Neural cell (in vitro differentiated cells): ENCODE measurements at regions not wholly inside any gene's neighbourhood (a gene's known extent, or its start where the extent isn't known, plus 50 kb on each side); places are given as distances from the start of the nearest gene placed in this dataset.

Source experiments
- H2AFZ ChIP-seq: fragments of 200-600, 300-800 bp; sonication (generic), shearing (Covaris generic); 2 replicates; pipeline ENCODE4 v1.6.0; 2014; ENCODE audit warnings: low read depth, mild to moderate bottlenecking, antibody characterized with exemption, low read length, moderate library complexity
- H3F3A ChIP-seq: fragments of 200-600 bp; shearing (Covaris generic); 2 replicates; pipeline ENCODE4 v1.6.1; 2016; ENCODE audit warnings: mild to moderate bottlenecking, moderate library complexity, mixed read lengths, antibody characterized with exemption, low read length; ENCODE audit not compliant: insufficient read depth, poor library complexity, severe bottlenecking
- H3K27ac ChIP-seq: fragments of 200-600, 300-800 bp; sonication (generic), shearing (Covaris generic); 2 replicates; pipeline ENCODE4 v1.5.1; 2014; ENCODE audit warnings: mild to moderate bottlenecking, low read length, moderate library complexity
- H3K27me3 ChIP-seq: fragments of 300-800, 200-600 bp; sonication (generic), shearing (Covaris generic); 2 replicates; pipeline ENCODE4 v1.6.0; 2014; ENCODE audit warnings: mild to moderate bottlenecking, low read depth, low read length, moderate library complexity; ENCODE audit not compliant: insufficient read depth
- H3K36me3 ChIP-seq: fragments of 300-800, 200-600 bp; sonication (generic), shearing (Covaris generic); 2 replicates; pipeline ENCODE4 v1.5.1; 2014; ENCODE audit warnings: mild to moderate bottlenecking, antibody characterized with exemption, low read length, moderate library complexity; ENCODE audit not compliant: insufficient read depth
- H3K4me2 ChIP-seq: fragments of 300-800, 200-600 bp; sonication (generic), shearing (Covaris generic); 2 replicates; pipeline ENCODE4 v1.6.0; 2014; ENCODE audit warnings: mild to moderate bottlenecking, low read length
- H3K4me3 ChIP-seq: fragments of 300-800, 200-600 bp; sonication (generic), shearing (Covaris generic); 2 replicates; pipeline ENCODE4 v1.5.1; 2014; ENCODE audit warnings: mild to moderate bottlenecking, low read length, moderate library complexity
- H3K79me2 ChIP-seq: fragments of 200-600 bp; shearing (Covaris generic); replicated peaks from 2 replicates; pipeline ENCODE4 v1.6.0; 2014; ENCODE audit warnings: mild to moderate bottlenecking, low read length, moderate library complexity; ENCODE audit not compliant: insufficient read depth
- H3K9ac ChIP-seq: fragments of 300-800, 200-600 bp; sonication (generic), shearing (Covaris generic); 2 replicates; pipeline ENCODE4 v1.6.1; 2016; ENCODE audit warnings: mild to moderate bottlenecking, low read length, mixed read lengths
- H3K9me2 ChIP-seq: fragments of 200-600 bp; shearing (Covaris generic); 2 replicates; pipeline ENCODE4 v1.6.1; 2016; ENCODE audit warnings: mild to moderate bottlenecking, low read length, mixed read lengths; ENCODE audit not compliant: insufficient read depth
- H3K9me3 ChIP-seq: fragments of 200-600, 300-800 bp; sonication (generic), shearing (Covaris generic); 2 replicates; pipeline ENCODE4 v1.6.1; 2016; ENCODE audit warnings: mild to moderate bottlenecking, mixed run types, low read length, moderate library complexity, mixed read lengths
- H4K20me1 ChIP-seq: fragments of 200-600 bp; shearing (Covaris generic); 2 replicates; pipeline ENCODE4 v1.6.1; 2016; ENCODE audit warnings: mild to moderate bottlenecking, mixed run types; ENCODE audit not compliant: insufficient read depth
- EP300 ChIP-seq: fragments of 450-650 bp; conservative IDR thresholded peaks from 2 replicates; pipeline ENCODE4 v1.6.1; 2014; ENCODE audit warnings: antibody characterized with exemption, mild to moderate bottlenecking, moderate library complexity; ENCODE audit not compliant: poor library complexity, severe bottlenecking
- EZH2 ChIP-seq: fragments of 200-600, 300-800 bp; shearing (Covaris generic), sonication (generic); IDR thresholded peaks from 2 replicates; pipeline ENCODE4 v1.6.1; 2014; ENCODE audit warnings: antibody characterized with exemption, low read length, borderline replicate concordance, mild to moderate bottlenecking; ENCODE audit not compliant: insufficient read depth, poor library complexity, severe bottlenecking
- MXI1 ChIP-seq: fragments of 450-650 bp; conservative IDR thresholded peaks from 2 replicates; pipeline ENCODE4 v1.6.1; 2014; ENCODE audit warnings: antibody characterized with exemption, mild to moderate bottlenecking; ENCODE audit not compliant: poor library complexity, severe bottlenecking
- POLR2AphosphoS5 ChIP-seq: IDR thresholded peaks from 2 replicates; pipeline ENCODE4 v1.6.1; 2012
- RAD21 ChIP-seq: fragments of 450-650 bp; conservative IDR thresholded peaks from 2 replicates; pipeline ENCODE4 v1.6.1; 2014; ENCODE audit warnings: antibody characterized with exemption, mild to moderate bottlenecking, moderate library complexity
- SMC3 ChIP-seq: fragments of 450-650 bp; conservative IDR thresholded peaks from 2 replicates; pipeline ENCODE4 v1.6.1; 2014; ENCODE audit warnings: antibody characterized with exemption, mild to moderate bottlenecking, moderate library complexity; ENCODE audit not compliant: poor library complexity
- TAF1 ChIP-seq: IDR thresholded peaks from 2 replicates; pipeline ENCODE4 v1.6.1; 2012; ENCODE audit warnings: low read depth
- TF ChIP-seq, protein P1 (sequence below): fragments of 450-650 bp; IDR thresholded peaks from 2 replicates; pipeline ENCODE4 v1.5.1; 2014; ENCODE audit warnings: antibody characterized with exemption, mild to moderate bottlenecking, moderate library complexity; ENCODE audit not compliant: poor library complexity, severe bottlenecking
- TF ChIP-seq, protein P2 (sequence below): IDR thresholded peaks from 2 replicates; pipeline ENCODE4 v1.6.1; 2012; ENCODE audit warnings: borderline replicate concordance

DNA sequence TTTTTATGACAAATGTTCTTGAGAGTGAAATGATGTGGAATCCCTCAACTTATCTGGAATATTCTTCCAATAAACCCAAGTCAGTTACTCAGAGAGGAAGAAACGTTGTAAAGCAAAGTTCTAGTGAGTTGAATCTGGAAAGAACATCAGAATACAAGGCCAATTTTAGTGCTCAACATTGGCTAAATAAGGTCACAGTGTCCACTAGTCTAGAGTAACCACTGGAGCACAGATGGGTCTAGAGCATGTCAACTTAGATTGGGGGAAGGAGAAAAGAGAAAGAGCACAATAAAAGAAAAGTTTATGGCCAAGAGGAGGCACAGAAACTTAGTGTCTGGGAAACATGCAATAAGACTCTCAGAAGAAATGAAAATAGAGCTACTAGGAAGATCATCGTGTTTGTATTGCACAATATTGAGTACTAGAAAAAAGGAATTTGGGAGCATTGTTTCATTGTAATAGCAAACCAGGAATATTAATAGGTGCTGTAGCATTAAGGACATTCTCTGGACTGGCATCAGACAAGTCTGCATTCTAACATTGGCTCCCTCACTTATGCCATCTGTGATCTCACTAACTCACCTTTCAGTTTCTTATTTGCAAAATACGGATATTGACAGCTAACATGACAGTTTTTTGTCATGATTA lies 1318.5 kb downstream of the PCDH9 start:
- Histone ChIP-seq H3K36me3 (no peaks in the 10 kb centered on the region), H4K20me1 (no peaks in the 10 kb centered on the region), H3F3A (no peaks in the 10 kb centered on the region), H3K9me3 (peaks cover 2% of the 10 kb centered on the region), H3K4me2 (no peak overlapping the region), H3K79me2 (no peaks in the 10 kb centered on the region), H2AFZ (no peak overlapping the region), H3K27me3 (no peaks in the 10 kb centered on the region), H3K27ac (no peak overlapping the region), H3K9ac (no peak overlapping the region), H3K9me2 (no peaks in the 10 kb centered on the region), H3K4me3 (no peak overlapping the region)
- TF ChIP-seq MXI1 (no peak), RAD21 (no peak)

DNA sequence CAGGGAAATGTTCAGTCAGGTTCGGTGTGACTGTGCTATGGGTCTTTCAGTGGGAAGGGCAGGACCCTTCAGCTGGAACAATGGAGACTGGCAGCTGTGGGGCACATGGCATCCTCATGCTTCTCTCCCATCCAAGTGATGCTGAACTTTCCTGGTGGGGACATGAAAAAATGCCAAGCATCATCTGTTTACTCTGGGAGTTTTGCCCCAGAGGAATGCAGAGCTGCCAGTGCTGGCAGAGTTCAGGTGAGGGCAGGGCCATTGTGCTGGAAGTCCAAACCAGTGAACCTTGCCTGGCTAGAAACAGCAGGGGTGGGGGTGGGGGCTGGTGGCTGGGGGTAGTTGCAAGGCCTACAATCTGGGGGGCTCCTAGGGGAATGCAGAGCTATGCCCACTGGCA lies 1320.6 kb downstream of the PCDH9 start:
- no peaks in the 10 kb centered on the region for H3K79me2 ChIP-seq
- TF ChIP-seq POLR2AphosphoS5 (no peak), MXI1 (no peak), EZH2 (no peak), RAD21 (no peak), TAF1 (no peak), SMC3 (no peak), EP300 (no peak)
- TF ChIP-seq, protein P1, sequence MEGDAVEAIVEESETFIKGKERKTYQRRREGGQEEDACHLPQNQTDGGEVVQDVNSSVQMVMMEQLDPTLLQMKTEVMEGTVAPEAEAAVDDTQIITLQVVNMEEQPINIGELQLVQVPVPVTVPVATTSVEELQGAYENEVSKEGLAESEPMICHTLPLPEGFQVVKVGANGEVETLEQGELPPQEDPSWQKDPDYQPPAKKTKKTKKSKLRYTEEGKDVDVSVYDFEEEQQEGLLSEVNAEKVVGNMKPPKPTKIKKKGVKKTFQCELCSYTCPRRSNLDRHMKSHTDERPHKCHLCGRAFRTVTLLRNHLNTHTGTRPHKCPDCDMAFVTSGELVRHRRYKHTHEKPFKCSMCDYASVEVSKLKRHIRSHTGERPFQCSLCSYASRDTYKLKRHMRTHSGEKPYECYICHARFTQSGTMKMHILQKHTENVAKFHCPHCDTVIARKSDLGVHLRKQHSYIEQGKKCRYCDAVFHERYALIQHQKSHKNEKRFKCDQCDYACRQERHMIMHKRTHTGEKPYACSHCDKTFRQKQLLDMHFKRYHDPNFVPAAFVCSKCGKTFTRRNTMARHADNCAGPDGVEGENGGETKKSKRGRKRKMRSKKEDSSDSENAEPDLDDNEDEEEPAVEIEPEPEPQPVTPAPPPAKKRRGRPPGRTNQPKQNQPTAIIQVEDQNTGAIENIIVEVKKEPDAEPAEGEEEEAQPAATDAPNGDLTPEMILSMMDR: no peak
- TF ChIP-seq, protein P2, sequence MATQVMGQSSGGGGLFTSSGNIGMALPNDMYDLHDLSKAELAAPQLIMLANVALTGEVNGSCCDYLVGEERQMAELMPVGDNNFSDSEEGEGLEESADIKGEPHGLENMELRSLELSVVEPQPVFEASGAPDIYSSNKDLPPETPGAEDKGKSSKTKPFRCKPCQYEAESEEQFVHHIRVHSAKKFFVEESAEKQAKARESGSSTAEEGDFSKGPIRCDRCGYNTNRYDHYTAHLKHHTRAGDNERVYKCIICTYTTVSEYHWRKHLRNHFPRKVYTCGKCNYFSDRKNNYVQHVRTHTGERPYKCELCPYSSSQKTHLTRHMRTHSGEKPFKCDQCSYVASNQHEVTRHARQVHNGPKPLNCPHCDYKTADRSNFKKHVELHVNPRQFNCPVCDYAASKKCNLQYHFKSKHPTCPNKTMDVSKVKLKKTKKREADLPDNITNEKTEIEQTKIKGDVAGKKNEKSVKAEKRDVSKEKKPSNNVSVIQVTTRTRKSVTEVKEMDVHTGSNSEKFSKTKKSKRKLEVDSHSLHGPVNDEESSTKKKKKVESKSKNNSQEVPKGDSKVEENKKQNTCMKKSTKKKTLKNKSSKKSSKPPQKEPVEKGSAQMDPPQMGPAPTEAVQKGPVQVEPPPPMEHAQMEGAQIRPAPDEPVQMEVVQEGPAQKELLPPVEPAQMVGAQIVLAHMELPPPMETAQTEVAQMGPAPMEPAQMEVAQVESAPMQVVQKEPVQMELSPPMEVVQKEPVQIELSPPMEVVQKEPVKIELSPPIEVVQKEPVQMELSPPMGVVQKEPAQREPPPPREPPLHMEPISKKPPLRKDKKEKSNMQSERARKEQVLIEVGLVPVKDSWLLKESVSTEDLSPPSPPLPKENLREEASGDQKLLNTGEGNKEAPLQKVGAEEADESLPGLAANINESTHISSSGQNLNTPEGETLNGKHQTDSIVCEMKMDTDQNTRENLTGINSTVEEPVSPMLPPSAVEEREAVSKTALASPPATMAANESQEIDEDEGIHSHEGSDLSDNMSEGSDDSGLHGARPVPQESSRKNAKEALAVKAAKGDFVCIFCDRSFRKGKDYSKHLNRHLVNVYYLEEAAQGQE: no peak

More for the DNA sequence above, 1320.6 kb downstream of the PCDH9 start:
- Histone ChIP-seq H3K36me3 (no peaks in the 10 kb centered on the region), H3K27me3 (no peaks in the 10 kb centered on the region), H3K4me2 (no peak overlapping the region), H3F3A (no peaks in the 10 kb centered on the region), H3K9ac (no peak overlapping the region), H3K27ac (no peak overlapping the region), H2AFZ (no peak overlapping the region), H3K4me3 (no peak overlapping the region), H3K9me3 (peaks cover 2% of the 10 kb centered on the region), H3K9me2 (no peaks in the 10 kb centered on the region), H4K20me1 (no peaks in the 10 kb centered on the region)
